Thyroid gland (tissue), 4 donors: ENCODE measurements at regions not wholly inside any gene's neighbourhood (a gene's known extent, or its start where the extent isn't known, plus 50 kb on each side); places are given as distances from the start of the nearest gene placed in this dataset.

Experiments used
- DNase-seq, 2 donors: peaks; one replicate each; pipeline ENCODE4 v3.0.0-alpha.2; 2019
- H3K27ac ChIP-seq, 3 donors: fragments of 200-600 bp; sonication (generic); 1 replicate in 2 of 3; 2 replicates in 1 of 3; pipeline ENCODE4 v1.5.1; 2016 to 2019; ENCODE audit warnings: mild to moderate bottlenecking in 1 of 3, moderate library complexity in 1 of 3
- H3K27me3 ChIP-seq: fragments of 200-600 bp; sonication (generic); one replicate; pipeline ENCODE4 v1.5.1; 2019
- H3K36me3 ChIP-seq, 2 donors: fragments of 200-600 bp; sonication (generic); one replicate each; pipeline ENCODE4 v1.5.1; 2016 to 2019
- H3K4me1 ChIP-seq, 2 donors: fragments of 200-600 bp; sonication (generic); one replicate each; pipeline ENCODE4 v1.5.1; 2017 to 2019
- H3K4me3 ChIP-seq, 3 donors: fragments of 200-600 bp; sonication (generic); replicated peaks in 1 of 3; 1 replicate in 2 of 3; 2 replicates in 1 of 3; pipeline ENCODE4 v1.5.1; 2016; ENCODE audit warnings: mild to moderate bottlenecking in 1 of 3
- H3K9me3 ChIP-seq: fragments of 200-600 bp; sonication (generic); one replicate; pipeline ENCODE4 v1.5.1; 2017
- POLR2A ChIP-seq, 2 donors: fragments of 450-650 bp; IDR thresholded peaks; one replicate each; pipeline ENCODE4 v1.6.1; 2017; ENCODE audit warnings: antibody characterized with exemption in 2 of 2, mild to moderate bottlenecking in 2 of 2, moderate library complexity in 1 of 2
- WGBS, 2 donors: methylation state at CpG; one replicate each; pipeline ENCODE4 v1.1.5; 2017; 5-methylcytosine and 5-hydroxymethylcytosine counted together
- intact Hi-C: fragments of 100-400 bp; cut with DNase I; formaldehyde crosslinking; loops from one replicate; pipeline ENCODE4 v1.15.1; 2023
- TF ChIP-seq, protein P1 (sequence below), 6 experiments: fragments of 200-600 bp in 3 of 6; fragments of 450-650 bp in 3 of 6; sonication (generic) in 3 of 6; IDR thresholded peaks; one replicate each; pipeline ENCODE4 v1.5.1; 2016 to 2019; ENCODE audit warnings: antibody characterized with exemption in 6 of 6, mild to moderate bottlenecking in 2 of 6, inconsistent platforms in 1 of 6, moderate library complexity in 1 of 6

DNA sequence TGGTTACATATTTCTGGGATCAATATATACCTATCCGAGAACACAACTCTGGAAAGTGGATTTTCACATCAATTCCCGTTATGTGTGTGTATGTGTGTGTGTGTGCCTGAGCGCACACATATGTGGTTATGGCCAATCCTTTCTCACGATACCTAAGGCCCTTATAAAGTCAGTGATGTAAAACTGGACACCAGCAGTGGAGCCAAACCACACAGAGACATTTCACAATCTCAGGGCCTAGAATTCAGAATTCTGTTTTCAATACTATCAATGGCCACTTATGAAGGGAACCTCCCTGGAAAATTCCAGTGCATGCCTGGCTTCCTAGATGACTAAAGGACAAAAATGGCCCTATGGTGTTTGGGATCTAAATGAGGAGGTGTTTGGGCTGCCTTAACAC, 187.3 kb upstream of the UBL3 start:
- intact Hi-C loops, result no loop called here
- peak in 1 of 2 donors; percentile 18 for DNase-seq
- 59 to 61% methylated on average over 4 of the region's 4 CpGs for WGBS, 2 donors
- no peaks in the 10 kb centered on the region for H3K36me3 ChIP-seq
- H3K4me1 ChIP-seq, result peaks cover 0 to 11% of the 10 kb centered on the region in 2 donors
- H3K9me3 ChIP-seq, result no peaks in the 10 kb centered on the region
- peak overlapping the region in 1 of 3 donors; percentile 31 for H3K27ac ChIP-seq
- TF ChIP-seq, protein P1, sequence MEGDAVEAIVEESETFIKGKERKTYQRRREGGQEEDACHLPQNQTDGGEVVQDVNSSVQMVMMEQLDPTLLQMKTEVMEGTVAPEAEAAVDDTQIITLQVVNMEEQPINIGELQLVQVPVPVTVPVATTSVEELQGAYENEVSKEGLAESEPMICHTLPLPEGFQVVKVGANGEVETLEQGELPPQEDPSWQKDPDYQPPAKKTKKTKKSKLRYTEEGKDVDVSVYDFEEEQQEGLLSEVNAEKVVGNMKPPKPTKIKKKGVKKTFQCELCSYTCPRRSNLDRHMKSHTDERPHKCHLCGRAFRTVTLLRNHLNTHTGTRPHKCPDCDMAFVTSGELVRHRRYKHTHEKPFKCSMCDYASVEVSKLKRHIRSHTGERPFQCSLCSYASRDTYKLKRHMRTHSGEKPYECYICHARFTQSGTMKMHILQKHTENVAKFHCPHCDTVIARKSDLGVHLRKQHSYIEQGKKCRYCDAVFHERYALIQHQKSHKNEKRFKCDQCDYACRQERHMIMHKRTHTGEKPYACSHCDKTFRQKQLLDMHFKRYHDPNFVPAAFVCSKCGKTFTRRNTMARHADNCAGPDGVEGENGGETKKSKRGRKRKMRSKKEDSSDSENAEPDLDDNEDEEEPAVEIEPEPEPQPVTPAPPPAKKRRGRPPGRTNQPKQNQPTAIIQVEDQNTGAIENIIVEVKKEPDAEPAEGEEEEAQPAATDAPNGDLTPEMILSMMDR (IDR thresholded peaks at IDR 0.05), result no peak
- no peak for TF ChIP-seq POLR2A (IDR thresholded peaks at IDR 0.05)
- no peaks in the 10 kb centered on the region for H3K27me3 ChIP-seq
- no peak overlapping the region for H3K4me3 ChIP-seq

DNA sequence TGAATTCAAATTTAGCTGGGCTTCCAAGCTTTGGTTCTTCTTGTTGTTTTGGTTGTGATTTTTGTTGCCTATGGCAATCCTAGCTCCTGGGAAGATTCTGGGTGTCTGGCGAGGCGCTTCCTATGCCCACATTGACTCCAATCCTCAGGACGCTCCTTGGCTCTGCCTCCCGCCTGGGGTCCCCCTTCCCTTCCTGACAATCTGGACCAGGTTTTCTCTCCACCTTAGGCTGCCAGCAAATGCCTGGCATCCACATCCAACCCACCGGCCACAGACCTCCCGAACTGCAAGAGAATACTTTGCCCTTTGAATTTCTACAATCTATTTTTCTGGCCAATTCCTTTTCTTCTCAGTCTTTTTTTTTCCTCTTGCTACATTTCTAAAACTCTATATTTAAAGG, 186.9 kb upstream of the UBL3 start:
- Histone ChIP-seq H3K9me3 (no peaks in the 10 kb centered on the region), H3K4me1 (peaks cover 0 to 11% of the 10 kb centered on the region in 2 donors), H3K27me3 (no peaks in the 10 kb centered on the region), H3K27ac (no peak overlapping the region), H3K36me3 (no peaks in the 10 kb centered on the region), H3K4me3 (no peak overlapping the region)
- DNase-seq, result peak in 1 of 2 donors; percentile 6
- intact Hi-C loops, result no loop called here
- 53 to 54% methylated on average over 6 of the region's 6 CpGs for WGBS, 2 donors
- TF ChIP-seq POLR2A (IDR thresholded peaks at IDR 0.05), result no peak
- TF ChIP-seq, protein P1 (IDR thresholded peaks at IDR 0.05), result no peak

DNA sequence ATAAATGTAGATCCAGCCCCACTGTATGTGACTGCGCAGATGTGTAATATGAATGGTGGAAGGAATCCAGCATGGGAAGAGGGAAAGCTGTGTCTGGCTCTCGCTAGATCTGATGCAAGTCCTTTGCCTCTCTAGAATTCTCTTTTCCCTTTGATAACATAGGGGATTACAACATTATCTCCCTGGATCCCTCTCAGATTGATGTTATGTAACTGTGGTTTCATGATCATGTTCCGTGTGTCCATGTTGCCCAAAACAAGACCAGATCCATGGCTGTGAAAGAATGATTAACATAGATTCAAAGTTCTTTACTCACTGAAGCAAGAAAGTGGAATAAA, 184.0 kb upstream of the UBL3 start:
- H3K9me3 ChIP-seq, result no peaks in the 10 kb centered on the region
- no peak overlapping the region for H3K27ac ChIP-seq
- TF ChIP-seq, protein P1 (IDR thresholded peaks at IDR 0.05), result no peak
- no peak for TF ChIP-seq POLR2A (IDR thresholded peaks at IDR 0.05)
- DNase-seq, result no peak
- intact Hi-C loops, result no loop called here
- peaks cover 0 to 22% of the 10 kb centered on the region in 2 donors for H3K4me1 ChIP-seq
- no peaks in the 10 kb centered on the region for H3K27me3 ChIP-seq
- H3K36me3 ChIP-seq, result no peaks in the 10 kb centered on the region
- H3K4me3 ChIP-seq, result no peak overlapping the region
- WGBS, 2 donors, result 88% methylated on average over 3 of the region's 3 CpGs

DNA sequence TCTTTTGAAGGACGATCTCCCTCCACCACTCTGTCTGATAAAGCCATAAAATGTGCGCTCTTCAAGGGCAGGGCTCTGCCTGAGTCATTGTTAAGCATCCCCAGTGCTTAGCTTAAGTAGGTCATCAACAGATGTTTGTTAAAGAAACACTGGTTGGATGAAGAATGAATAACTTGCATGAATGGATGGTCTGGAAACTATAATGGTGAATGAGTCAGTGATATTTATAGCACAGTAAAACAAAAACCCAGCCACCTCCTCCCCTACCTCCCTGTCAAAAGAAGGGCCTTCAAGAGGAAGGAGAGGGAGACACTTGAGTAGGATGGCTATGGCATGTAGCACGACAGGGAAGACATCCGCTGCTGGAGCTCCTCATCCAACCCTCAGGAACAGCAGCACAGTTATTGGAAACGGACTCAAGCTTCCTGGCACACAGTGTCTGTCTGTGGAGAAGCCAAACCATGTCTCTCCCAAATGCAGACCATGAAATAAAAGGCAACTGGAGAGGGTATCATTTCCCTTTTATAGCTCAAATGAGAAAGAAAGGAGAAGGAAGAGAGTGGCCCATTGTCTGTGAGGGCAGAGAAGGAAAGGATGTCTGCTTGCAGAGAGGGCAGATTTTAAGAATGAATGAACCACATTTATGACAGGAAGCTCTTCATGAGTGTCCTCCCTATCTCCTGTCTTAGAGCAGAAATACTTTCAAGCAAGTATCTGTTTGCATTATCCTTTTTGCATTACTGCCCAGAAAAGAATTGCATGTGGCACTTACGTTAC, 183.5 kb upstream of the UBL3 start:
- H3K36me3 ChIP-seq, result no peaks in the 10 kb centered on the region
- DNase-seq, result no peak
- H3K4me3 ChIP-seq, result no peak overlapping the region
- H3K9me3 ChIP-seq, result no peaks in the 10 kb centered on the region
- H3K4me1 ChIP-seq, result peaks cover 0 to 22% of the 10 kb centered on the region in 2 donors
- TF ChIP-seq, protein P1 (IDR thresholded peaks at IDR 0.05), result no peak
- no peak for TF ChIP-seq POLR2A (IDR thresholded peaks at IDR 0.05)
- no peak overlapping the region for H3K27ac ChIP-seq
- WGBS, 2 donors, result 63 to 69% methylated on average over 6 of the region's 6 CpGs
- no peaks in the 10 kb centered on the region for H3K27me3 ChIP-seq
- intact Hi-C loops, result no loop called here

DNA sequence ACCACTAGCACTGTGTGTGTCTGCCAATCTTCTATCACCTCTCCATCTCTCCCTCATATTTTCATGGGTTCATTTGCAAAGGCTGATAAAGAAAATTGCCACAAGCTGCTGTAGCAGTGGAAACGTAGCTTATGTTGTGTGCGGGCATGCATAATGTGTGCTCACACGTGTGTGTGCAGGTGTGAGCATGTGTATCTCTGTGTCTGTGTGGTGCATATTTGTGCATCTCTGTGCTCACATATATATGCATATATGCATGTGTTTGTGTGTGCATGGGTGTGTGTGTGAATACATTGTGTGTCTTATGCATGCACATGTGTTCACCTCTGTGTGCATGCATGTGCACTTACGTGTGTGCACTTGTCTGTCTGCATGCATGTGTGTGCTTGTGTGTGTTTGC, 181.8 kb upstream of the UBL3 start:
- Histone ChIP-seq H3K27ac (no peak overlapping the region), H3K4me1 (peaks cover 0 to 22% of the 10 kb centered on the region in 2 donors), H3K27me3 (no peaks in the 10 kb centered on the region), H3K4me3 (no peak overlapping the region), H3K9me3 (no peaks in the 10 kb centered on the region), H3K36me3 (no peaks in the 10 kb centered on the region)
- DNase-seq, result no peak
- TF ChIP-seq POLR2A (IDR thresholded peaks at IDR 0.05), result no peak
- TF ChIP-seq, protein P1 (IDR thresholded peaks at IDR 0.05), result no peak
- intact Hi-C loops, result no loop called here
- WGBS, 2 donors, result 94 to 96% methylated on average over 4 of the region's 4 CpGs
